ENCODE measurements at regions not wholly inside any gene's neighbourhood (a gene's known extent, or its start where the extent isn't known, plus 50 kb on each side); places are given as distances from the start of the nearest gene placed in this dataset.

GRCh38 chr1:30270461-30270860 is 452.9 kb downstream of the MATN1 start (continued):
- no peak for TF ChIP-seq ESRRG (CRISPR knock-in tag; IDR thresholded peaks at IDR 0.05)

DNA sequence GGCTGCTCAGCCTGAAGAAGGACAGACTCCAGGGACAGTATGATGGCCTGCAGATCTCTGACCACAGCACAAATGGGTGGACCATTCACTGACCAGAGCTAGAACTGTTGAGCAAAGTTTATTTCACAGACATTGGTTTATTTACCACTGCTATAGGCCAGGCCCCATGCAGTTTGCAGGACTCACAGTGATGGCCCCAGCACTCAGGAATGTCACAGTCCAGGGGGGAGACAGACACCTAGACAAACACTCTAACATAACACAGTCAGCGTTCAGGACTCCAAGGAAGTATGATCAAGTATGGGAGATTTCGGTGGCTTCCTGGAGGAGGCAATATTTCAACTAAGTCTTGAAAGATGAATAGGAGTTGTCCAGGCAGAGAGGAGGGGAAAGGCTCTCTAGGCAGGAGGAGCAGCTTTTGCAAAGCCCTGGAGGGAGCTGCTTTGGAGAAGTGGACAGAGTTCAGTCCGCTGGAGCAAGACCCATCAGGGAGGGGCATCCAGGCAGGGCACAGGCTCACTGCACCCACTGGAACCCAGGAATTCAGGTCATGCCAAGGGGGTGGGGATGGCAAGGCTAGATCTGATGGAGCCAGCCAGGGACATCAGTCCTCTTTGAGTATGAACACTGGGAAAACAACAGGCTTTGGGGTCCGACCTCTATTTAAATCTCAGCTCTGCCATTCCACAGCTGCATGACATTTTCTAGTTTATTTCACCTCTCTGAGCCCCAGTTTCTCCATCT is 454.3 kb downstream of the MATN1 start:
- TF ChIP-seq SNAI2 (CRISPR knock-in tag; IDR thresholded peaks at IDR 0.05) (no peak), OSR1 (CRISPR knock-in tag; IDR thresholded peaks at IDR 0.05) (no peak), ZC3H10 (CRISPR knock-in tag; IDR thresholded peaks at IDR 0.05) (no peak), CSRNP3 (CRISPR knock-in tag; IDR thresholded peaks at IDR 0.05) (no peak), TCF4 (CRISPR knock-in tag; IDR thresholded peaks at IDR 0.05; ENCODE audit: borderline replicate concordance) (no peak), PPARA (CRISPR knock-in tag; IDR thresholded peaks at IDR 0.05; ENCODE audit: borderline replicate concordance) (no peak), GLIS3 (CRISPR knock-in tag; IDR thresholded peaks at IDR 0.05) (no peak), POU6F1 (CRISPR knock-in tag; IDR thresholded peaks at IDR 0.05; ENCODE audit: borderline replicate concordance, low read depth) (no peak), TOX (CRISPR knock-in tag; IDR thresholded peaks at IDR 0.05; ENCODE audit: borderline replicate concordance) (no peak), PATZ1 (CRISPR knock-in tag; IDR thresholded peaks at IDR 0.05; ENCODE audit: borderline replicate concordance) (no peak), TSHZ2 (CRISPR knock-in tag; IDR thresholded peaks at IDR 0.05) (no peak), ZFP3 (CRISPR knock-in tag; IDR thresholded peaks at IDR 0.05) (no peak), BACH2 (CRISPR knock-in tag; IDR thresholded peaks at IDR 0.05; ENCODE audit: borderline replicate concordance) (no peak), ZNF565 (CRISPR knock-in tag; conservative IDR thresholded peaks at IDR 0.05; ENCODE audit: low read depth) (no peak), RARB (CRISPR knock-in tag; IDR thresholded peaks at IDR 0.05) (no peak)
- TF ChIP-seq, protein P1, sequence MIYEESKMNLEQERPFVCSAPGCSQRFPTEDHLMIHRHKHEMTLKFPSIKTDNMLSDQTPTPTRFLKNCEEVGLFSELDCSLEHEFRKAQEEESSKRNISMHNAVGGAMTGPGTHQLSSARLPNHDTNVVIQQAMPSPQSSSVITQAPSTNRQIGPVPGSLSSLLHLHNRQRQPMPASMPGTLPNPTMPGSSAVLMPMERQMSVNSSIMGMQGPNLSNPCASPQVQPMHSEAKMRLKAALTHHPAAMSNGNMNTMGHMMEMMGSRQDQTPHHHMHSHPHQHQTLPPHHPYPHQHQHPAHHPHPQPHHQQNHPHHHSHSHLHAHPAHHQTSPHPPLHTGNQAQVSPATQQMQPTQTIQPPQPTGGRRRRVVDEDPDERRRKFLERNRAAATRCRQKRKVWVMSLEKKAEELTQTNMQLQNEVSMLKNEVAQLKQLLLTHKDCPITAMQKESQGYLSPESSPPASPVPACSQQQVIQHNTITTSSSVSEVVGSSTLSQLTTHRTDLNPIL (CRISPR knock-in tag; IDR thresholded peaks at IDR 0.05; ENCODE audit: low read depth), result no peak
- ATAC-seq, result no peak

DNA sequence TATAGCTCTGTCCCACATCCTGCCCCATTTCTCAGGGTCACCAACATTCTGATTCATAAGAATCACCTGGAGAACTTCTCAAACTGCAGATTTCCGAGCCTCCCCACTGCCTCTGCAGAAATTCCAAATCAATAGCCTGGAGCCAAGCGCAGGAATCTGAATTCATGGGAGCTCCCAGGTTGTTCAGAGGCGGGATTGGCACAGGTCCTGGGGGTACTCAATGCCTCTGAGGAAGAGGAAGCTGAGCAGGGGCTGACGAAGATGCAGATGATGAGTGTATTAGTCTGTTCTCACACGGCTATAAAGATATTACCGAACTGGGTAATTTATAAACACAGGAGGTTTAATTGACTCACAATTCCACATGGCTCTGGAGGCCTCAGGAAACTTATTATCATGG is 455.5 kb downstream of the MATN1 start:
- ATAC-seq, result no peak
- no peak for TF ChIP-seq POU6F1 (CRISPR knock-in tag; IDR thresholded peaks at IDR 0.05; ENCODE audit: borderline replicate concordance, low read depth)
- TF ChIP-seq OSR1 (CRISPR knock-in tag; IDR thresholded peaks at IDR 0.05), result no peak
- no peak for TF ChIP-seq ZC3H10 (CRISPR knock-in tag; IDR thresholded peaks at IDR 0.05)
- no peak for TF ChIP-seq ISL1 (CRISPR knock-in tag; IDR thresholded peaks at IDR 0.05)
- no peak for TF ChIP-seq TOX (CRISPR knock-in tag; IDR thresholded peaks at IDR 0.05; ENCODE audit: borderline replicate concordance)
- TF ChIP-seq, protein P1 (CRISPR knock-in tag; IDR thresholded peaks at IDR 0.05; ENCODE audit: low read depth), result no peak
- no peak for TF ChIP-seq TSHZ2 (CRISPR knock-in tag; IDR thresholded peaks at IDR 0.05)
- no peak for TF ChIP-seq ARNTL (CRISPR knock-in tag; IDR thresholded peaks at IDR 0.05; ENCODE audit: borderline replicate concordance, low read depth)
- TF ChIP-seq ZFP30 (CRISPR knock-in tag; IDR thresholded peaks at IDR 0.05), result no peak
- no peak for TF ChIP-seq ZFP3 (CRISPR knock-in tag; IDR thresholded peaks at IDR 0.05)
- no peak for TF ChIP-seq CSDC2 (CRISPR knock-in tag; IDR thresholded peaks at IDR 0.05)
- TF ChIP-seq TCF4 (CRISPR knock-in tag; IDR thresholded peaks at IDR 0.05; ENCODE audit: borderline replicate concordance), result no peak
- no peak for TF ChIP-seq ZNF8 (CRISPR knock-in tag; IDR thresholded peaks at IDR 0.05)
- TF ChIP-seq SNAI2 (CRISPR knock-in tag; IDR thresholded peaks at IDR 0.05), result no peak
